ENCODE measurements at regions not wholly inside any gene's neighbourhood (a gene's known extent, or its start where the extent isn't known, plus 50 kb on each side); places are given as distances from the start of the nearest gene placed in this dataset.
"Not testable (repeated sequence)": the region's sequence is repeated elsewhere in the genome, so short reads cannot be mapped to it uniquely, and the experiment has no call there.

DNA sequence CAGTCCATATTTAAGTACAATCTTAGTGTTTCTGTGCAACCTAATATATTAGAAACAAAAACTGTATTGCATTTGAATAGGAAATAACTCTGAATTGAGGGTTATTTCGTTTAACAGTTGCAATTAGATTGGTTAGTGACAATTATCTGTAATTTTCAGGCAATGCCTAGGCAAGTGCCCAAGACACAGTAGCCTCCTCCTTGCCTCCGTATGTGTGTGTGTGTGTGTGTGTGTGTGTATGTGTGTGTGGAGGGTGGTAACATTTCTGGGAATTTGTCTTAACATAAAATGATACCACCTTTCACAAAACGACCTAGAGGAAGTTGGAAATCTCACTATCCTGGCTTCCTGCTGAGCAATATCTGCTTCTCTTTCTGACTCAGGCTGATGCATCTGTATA is 1375.3 kb downstream of the SPATA31A7 start:
- H3K36me3 Mint-ChIP-seq (ENCODE audit: insufficient read depth in 1 of 3, low read depth in 3 of 3); H3K23ac ChIP-seq (ENCODE audit: insufficient read length, low read depth, low read length); H4K8ac ChIP-seq (replicated peaks; ENCODE audit: insufficient read length, low read depth, low read length); H2BK120ac ChIP-seq (ENCODE audit: low read depth, low read length, poor library complexity, severe bottlenecking); H4K20me1 ChIP-seq (ENCODE audit: control insufficient read depth, insufficient read depth, insufficient read length); H3K14ac ChIP-seq (ENCODE audit: insufficient read depth, low read length); H3K4me1 ChIP-seq (ENCODE audit: insufficient read depth, low read length); H3K79me1 ChIP-seq (ENCODE audit: insufficient read depth, low read depth, low read length, poor library complexity, severe bottlenecking); H2BK15ac ChIP-seq (ENCODE audit: low read depth, low read length); H3K56ac ChIP-seq (ENCODE audit: insufficient read length, low read depth, low read length); H3K4me2 ChIP-seq (ENCODE audit: insufficient read depth, insufficient read length, low read length); H2AK5ac ChIP-seq (ENCODE audit: insufficient read length, low read length); H3K18ac ChIP-seq (ENCODE audit: insufficient read length, low read depth, low read length); H3K27ac Mint-ChIP-seq; H4K91ac ChIP-seq (ENCODE audit: insufficient read length, low read depth, low read length); H3K79me2 ChIP-seq (ENCODE audit: insufficient read depth, low read length); H4K5ac ChIP-seq (ENCODE audit: insufficient read length, low read depth, low read length); H2BK20ac ChIP-seq (ENCODE audit: low read depth, low read length, poor library complexity, severe bottlenecking); H3K4me3 Mint-ChIP-seq; H3K9me3 Mint-ChIP-seq; H3T11ph ChIP-seq (ENCODE audit: low read length); H3K4me1 Mint-ChIP-seq; H3K27ac ChIP-seq (ENCODE audit: insufficient read length, low read depth, low read length); H3K9me3 ChIP-seq (ENCODE audit: control insufficient read depth, low read depth, low read length); H3K27me3 Mint-ChIP-seq (ENCODE audit: low read depth); H2AFZ ChIP-seq (ENCODE audit: low read length); DNase-seq; H3K9ac ChIP-seq (ENCODE audit: extremely low read depth, insufficient read length, low read length); H2BK5ac ChIP-seq (ENCODE audit: insufficient read length, low read length); H2BK12ac ChIP-seq (ENCODE audit: insufficient read length, low read depth, low read length); H3K4ac ChIP-seq (ENCODE audit: low read depth, low read length); H3K23me2 ChIP-seq (ENCODE audit: insufficient read length, low read depth, low read length, poor library complexity, severe bottlenecking); H3K27me3 ChIP-seq (ENCODE audit: insufficient read depth, low read length): not testable (repeated sequence)
- no CpG with 5 or more reads among the region's 3 CpGs for WGBS (ENCODE audit: extremely low coverage, insufficient read length, low lambda C conversion rate)

GRCh38 chr9:62566430-62566829 is 1376.6 kb downstream of the SPATA31A7 start:
- not testable (repeated sequence) for H3K27ac Mint-ChIP-seq; H2BK12ac ChIP-seq (ENCODE audit: insufficient read length, low read depth, low read length); H3K79me1 ChIP-seq (ENCODE audit: insufficient read depth, low read depth, low read length, poor library complexity, severe bottlenecking); H2BK15ac ChIP-seq (ENCODE audit: low read depth, low read length); H3K4me1 ChIP-seq (ENCODE audit: insufficient read depth, low read length); H4K91ac ChIP-seq (ENCODE audit: insufficient read length, low read depth, low read length); H3K9ac ChIP-seq (ENCODE audit: extremely low read depth, insufficient read length, low read length); H2BK5ac ChIP-seq (ENCODE audit: insufficient read length, low read length); H2AK5ac ChIP-seq (ENCODE audit: insufficient read length, low read length); H2AFZ ChIP-seq (ENCODE audit: low read length); H3K36me3 Mint-ChIP-seq (ENCODE audit: insufficient read depth in 1 of 3, low read depth in 3 of 3); H3T11ph ChIP-seq (ENCODE audit: low read length); H3K4me2 ChIP-seq (ENCODE audit: insufficient read depth, insufficient read length, low read length); H3K9me3 Mint-ChIP-seq; H3K23ac ChIP-seq (ENCODE audit: insufficient read length, low read depth, low read length); H3K4me3 Mint-ChIP-seq; H2BK120ac ChIP-seq (ENCODE audit: low read depth, low read length, poor library complexity, severe bottlenecking); H3K56ac ChIP-seq (ENCODE audit: insufficient read length, low read depth, low read length); H3K27me3 Mint-ChIP-seq (ENCODE audit: low read depth); H4K8ac ChIP-seq (replicated peaks; ENCODE audit: insufficient read length, low read depth, low read length); H3K4me1 Mint-ChIP-seq; H3K27ac ChIP-seq (ENCODE audit: insufficient read length, low read depth, low read length); H4K20me1 ChIP-seq (ENCODE audit: control insufficient read depth, insufficient read depth, insufficient read length); H3K9me3 ChIP-seq (ENCODE audit: control insufficient read depth, low read depth, low read length); H3K4ac ChIP-seq (ENCODE audit: low read depth, low read length); H2BK20ac ChIP-seq (ENCODE audit: low read depth, low read length, poor library complexity, severe bottlenecking); H3K79me2 ChIP-seq (ENCODE audit: insufficient read depth, low read length); DNase-seq; H3K14ac ChIP-seq (ENCODE audit: insufficient read depth, low read length); H3K18ac ChIP-seq (ENCODE audit: insufficient read length, low read depth, low read length); H3K23me2 ChIP-seq (ENCODE audit: insufficient read length, low read depth, low read length, poor library complexity, severe bottlenecking); H3K27me3 ChIP-seq (ENCODE audit: insufficient read depth, low read length); H4K5ac ChIP-seq (ENCODE audit: insufficient read length, low read depth, low read length)
- no CpG with 5 or more reads among the region's 4 CpGs for WGBS (ENCODE audit: extremely low coverage, insufficient read length, low lambda C conversion rate)

GRCh38 chr9:62597128-62597527 is 1407.3 kb downstream of the SPATA31A7 start:
- not testable (repeated sequence) for H3K79me2 ChIP-seq (ENCODE audit: insufficient read depth, low read length); H3K4me1 ChIP-seq (ENCODE audit: insufficient read depth, low read length); H3K4ac ChIP-seq (ENCODE audit: low read depth, low read length); H2AFZ ChIP-seq (ENCODE audit: low read length); H4K8ac ChIP-seq (replicated peaks; ENCODE audit: insufficient read length, low read depth, low read length); H3K4me1 Mint-ChIP-seq; H4K20me1 ChIP-seq (ENCODE audit: control insufficient read depth, insufficient read depth, insufficient read length); H2BK15ac ChIP-seq (ENCODE audit: low read depth, low read length); H3K9ac ChIP-seq (ENCODE audit: extremely low read depth, insufficient read length, low read length); H4K91ac ChIP-seq (ENCODE audit: insufficient read length, low read depth, low read length); H3K4me2 ChIP-seq (ENCODE audit: insufficient read depth, insufficient read length, low read length); H2BK20ac ChIP-seq (ENCODE audit: low read depth, low read length, poor library complexity, severe bottlenecking); H3T11ph ChIP-seq (ENCODE audit: low read length); H3K27ac Mint-ChIP-seq; H3K27me3 Mint-ChIP-seq (ENCODE audit: low read depth); H3K23ac ChIP-seq (ENCODE audit: insufficient read length, low read depth, low read length); H3K18ac ChIP-seq (ENCODE audit: insufficient read length, low read depth, low read length); H3K9me3 ChIP-seq (ENCODE audit: control insufficient read depth, low read depth, low read length); H2BK120ac ChIP-seq (ENCODE audit: low read depth, low read length, poor library complexity, severe bottlenecking); H3K9me3 Mint-ChIP-seq; H3K14ac ChIP-seq (ENCODE audit: insufficient read depth, low read length); H2AK5ac ChIP-seq (ENCODE audit: insufficient read length, low read length); H2BK12ac ChIP-seq (ENCODE audit: insufficient read length, low read depth, low read length); H3K36me3 Mint-ChIP-seq (ENCODE audit: insufficient read depth in 1 of 3, low read depth in 3 of 3); H3K27me3 ChIP-seq (ENCODE audit: insufficient read depth, low read length); H3K23me2 ChIP-seq (ENCODE audit: insufficient read length, low read depth, low read length, poor library complexity, severe bottlenecking); H4K5ac ChIP-seq (ENCODE audit: insufficient read length, low read depth, low read length); H3K79me1 ChIP-seq (ENCODE audit: insufficient read depth, low read depth, low read length, poor library complexity, severe bottlenecking); H3K56ac ChIP-seq (ENCODE audit: insufficient read length, low read depth, low read length); H3K4me3 Mint-ChIP-seq; H3K27ac ChIP-seq (ENCODE audit: insufficient read length, low read depth, low read length); H2BK5ac ChIP-seq (ENCODE audit: insufficient read length, low read length)
- no CpG with 5 or more reads among the region's 16 CpGs for WGBS (ENCODE audit: extremely low coverage, insufficient read length, low lambda C conversion rate)
- DNase-seq, result peak; percentile 11

Measured in H9 (cell line).